ENCODE measurements at regions not wholly inside any gene's neighbourhood (a gene's known extent, or its start where the extent isn't known, plus 50 kb on each side); places are given as distances from the start of the nearest gene placed in this dataset.

- no peaks in the 10 kb centered on the region for H3K36me3 ChIP-seq (replicated peaks; ENCODE audit: insufficient read depth, low read length)
- no peak overlapping the region for H3K4me3 ChIP-seq (ENCODE audit: low read length)
- H2AFZ ChIP-seq (ENCODE audit: low read length): no peak overlapping the region
- no peaks in the 10 kb centered on the region for H3K9me3 ChIP-seq (replicated peaks; ENCODE audit: insufficient read depth, low read length)
- H3K27ac ChIP-seq (ENCODE audit: low read length): no peak overlapping the region
- no peak for DNase-seq
- H3F3A ChIP-seq (ENCODE audit: insufficient read depth, low read length): no peaks in the 10 kb centered on the region
- no peak for TF ChIP-seq EZH2phosphoT487 (IDR thresholded peaks at IDR 0.05; ENCODE audit: low read length)
- TF ChIP-seq, protein P1, sequence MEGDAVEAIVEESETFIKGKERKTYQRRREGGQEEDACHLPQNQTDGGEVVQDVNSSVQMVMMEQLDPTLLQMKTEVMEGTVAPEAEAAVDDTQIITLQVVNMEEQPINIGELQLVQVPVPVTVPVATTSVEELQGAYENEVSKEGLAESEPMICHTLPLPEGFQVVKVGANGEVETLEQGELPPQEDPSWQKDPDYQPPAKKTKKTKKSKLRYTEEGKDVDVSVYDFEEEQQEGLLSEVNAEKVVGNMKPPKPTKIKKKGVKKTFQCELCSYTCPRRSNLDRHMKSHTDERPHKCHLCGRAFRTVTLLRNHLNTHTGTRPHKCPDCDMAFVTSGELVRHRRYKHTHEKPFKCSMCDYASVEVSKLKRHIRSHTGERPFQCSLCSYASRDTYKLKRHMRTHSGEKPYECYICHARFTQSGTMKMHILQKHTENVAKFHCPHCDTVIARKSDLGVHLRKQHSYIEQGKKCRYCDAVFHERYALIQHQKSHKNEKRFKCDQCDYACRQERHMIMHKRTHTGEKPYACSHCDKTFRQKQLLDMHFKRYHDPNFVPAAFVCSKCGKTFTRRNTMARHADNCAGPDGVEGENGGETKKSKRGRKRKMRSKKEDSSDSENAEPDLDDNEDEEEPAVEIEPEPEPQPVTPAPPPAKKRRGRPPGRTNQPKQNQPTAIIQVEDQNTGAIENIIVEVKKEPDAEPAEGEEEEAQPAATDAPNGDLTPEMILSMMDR (IDR thresholded peaks at IDR 0.05; ENCODE audit: low read length): no peak
- no peak for TF ChIP-seq EZH2 (optimal IDR thresholded peaks at IDR 0.05; ENCODE audit: low read depth, low read length)
- H3K9me2 ChIP-seq (replicated peaks; ENCODE audit: insufficient read depth, low read length): no peaks in the 10 kb centered on the region
- H3K79me2 ChIP-seq (ENCODE audit: low read length): no peaks in the 10 kb centered on the region
- no peak overlapping the region for H3K9ac ChIP-seq (ENCODE audit: low read length)
- H3K4me1 ChIP-seq (ENCODE audit: low read length): no peaks in the 10 kb centered on the region
- H3K4me2 ChIP-seq (ENCODE audit: low read depth, low read length): no peak overlapping the region
- no peaks in the 10 kb centered on the region for H4K20me1 ChIP-seq (ENCODE audit: insufficient read depth, low read length)
- no peaks in the 10 kb centered on the region for H3K27me3 ChIP-seq (replicated peaks; ENCODE audit: insufficient read depth, low read length)
Observed at GRCh38 chr7:110601710-110602109, 489.2 kb upstream of the LRRN3 start.

GRCh38 chr7:110604206-110604605, 486.7 kb upstream of the LRRN3 start:
- H3K4me1 ChIP-seq (ENCODE audit: low read length): no peaks in the 10 kb centered on the region
- H3K27ac ChIP-seq (ENCODE audit: low read length): no peak overlapping the region
- no peaks in the 10 kb centered on the region for H3K9me3 ChIP-seq (replicated peaks; ENCODE audit: insufficient read depth, low read length)
- H3K4me3 ChIP-seq (ENCODE audit: low read length): no peak overlapping the region
- DNase-seq: no peak
- H3K9me2 ChIP-seq (replicated peaks; ENCODE audit: insufficient read depth, low read length): no peaks in the 10 kb centered on the region
- no peaks in the 10 kb centered on the region for H3K27me3 ChIP-seq (replicated peaks; ENCODE audit: insufficient read depth, low read length)
- no peak overlapping the region for H3K4me2 ChIP-seq (ENCODE audit: low read depth, low read length)
- no peak overlapping the region for H2AFZ ChIP-seq (ENCODE audit: low read length)
- H3F3A ChIP-seq (ENCODE audit: insufficient read depth, low read length): no peaks in the 10 kb centered on the region
- no peak overlapping the region for H3K9ac ChIP-seq (ENCODE audit: low read length)
- TF ChIP-seq, protein P1 (IDR thresholded peaks at IDR 0.05; ENCODE audit: low read length): no peak
- no peak for TF ChIP-seq EZH2 (optimal IDR thresholded peaks at IDR 0.05; ENCODE audit: low read depth, low read length)
- no peak for TF ChIP-seq EZH2phosphoT487 (IDR thresholded peaks at IDR 0.05; ENCODE audit: low read length)
- H3K36me3 ChIP-seq (replicated peaks; ENCODE audit: insufficient read depth, low read length): no peaks in the 10 kb centered on the region
- no peaks in the 10 kb centered on the region for H3K79me2 ChIP-seq (ENCODE audit: low read length)
- no peaks in the 10 kb centered on the region for H4K20me1 ChIP-seq (ENCODE audit: insufficient read depth, low read length)

DNA sequence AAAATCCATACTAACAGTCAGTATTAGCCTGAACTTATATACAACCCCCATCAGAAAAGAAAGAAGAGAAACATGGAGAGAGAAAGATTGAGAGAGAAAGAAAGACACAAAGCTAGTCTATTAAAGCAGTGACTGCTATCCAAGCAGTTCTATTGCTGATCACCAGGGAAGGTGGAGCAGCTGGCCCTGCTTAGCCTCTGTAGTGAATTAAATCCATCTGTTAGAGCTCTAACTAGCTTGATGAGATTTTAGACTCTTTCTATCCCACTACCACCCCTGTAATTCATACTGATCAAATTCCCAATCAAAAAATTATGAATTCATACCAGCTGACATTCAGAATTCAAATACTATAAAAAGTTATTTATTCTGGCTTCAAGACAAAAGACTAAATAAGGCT, 486.0 kb upstream of the LRRN3 start:
- no peak for DNase-seq
- Histone ChIP-seq H3K4me3 (ENCODE audit: low read length) (no peak overlapping the region), H3K27ac (ENCODE audit: low read length) (no peak overlapping the region), H3K9me3 (replicated peaks; ENCODE audit: insufficient read depth, low read length) (no peaks in the 10 kb centered on the region), H3K9ac (ENCODE audit: low read length) (no peak overlapping the region), H4K20me1 (ENCODE audit: insufficient read depth, low read length) (no peaks in the 10 kb centered on the region), H2AFZ (ENCODE audit: low read length) (no peak overlapping the region), H3K4me2 (ENCODE audit: low read depth, low read length) (no peak overlapping the region), H3K36me3 (replicated peaks; ENCODE audit: insufficient read depth, low read length) (no peaks in the 10 kb centered on the region), H3F3A (ENCODE audit: insufficient read depth, low read length) (no peaks in the 10 kb centered on the region), H3K9me2 (replicated peaks; ENCODE audit: insufficient read depth, low read length) (no peaks in the 10 kb centered on the region), H3K4me1 (ENCODE audit: low read length) (no peaks in the 10 kb centered on the region), H3K79me2 (ENCODE audit: low read length) (no peaks in the 10 kb centered on the region), H3K27me3 (replicated peaks; ENCODE audit: insufficient read depth, low read length) (no peaks in the 10 kb centered on the region)
- TF ChIP-seq EZH2phosphoT487 (IDR thresholded peaks at IDR 0.05; ENCODE audit: low read length): no peak
- TF ChIP-seq EZH2 (optimal IDR thresholded peaks at IDR 0.05; ENCODE audit: low read depth, low read length): no peak
- TF ChIP-seq, protein P1 (IDR thresholded peaks at IDR 0.05; ENCODE audit: low read length): no peak

Measured in MM.1S (cell line).